ENCODE measurements at regions not wholly inside any gene's neighbourhood (a gene's known extent, or its start where the extent isn't known, plus 50 kb on each side); places are given as distances from the start of the nearest gene placed in this dataset.

GRCh38 chr17:63292421-63292820 lies 153.7 kb downstream of the CYB561 start:
- no peak overlapping the region for H3K4me2 ChIP-seq
- ChIA-PET CTCF (interaction anchor here (0.8 to 1.2 kb wide), 2 partner anchors 17 to 33 kb away, joined by 3 to 4 read pairs; no protein-coding TSS in a partner anchor), POLR2A (no interaction called here)
- H3K27ac ChIP-seq, result no peak overlapping the region
- H3K4me1 ChIP-seq, result peaks cover 12% of the 10 kb centered on the region
- peak; percentile 46 for FAIRE-seq
- DNase-seq (ENCODE audit: low read depth in 1 of 2, low spot score in 1 of 2), result no peak
- ATAC-seq, result no peak
- no peak overlapping the region for H3K4me3 ChIP-seq
- no peak for TF ChIP-seq CEBPB (IDR thresholded peaks at IDR 0.05)
- TF ChIP-seq POLR2A (IDR thresholded peaks at IDR 0.05; ENCODE audit: low read length), result no peak
- TF ChIP-seq, protein P1, sequence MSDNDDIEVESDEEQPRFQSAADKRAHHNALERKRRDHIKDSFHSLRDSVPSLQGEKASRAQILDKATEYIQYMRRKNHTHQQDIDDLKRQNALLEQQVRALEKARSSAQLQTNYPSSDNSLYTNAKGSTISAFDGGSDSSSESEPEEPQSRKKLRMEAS (IDR thresholded peaks at IDR 0.05), result no peak
- no peak for TF ChIP-seq HDAC2 (IDR thresholded peaks at IDR 0.05)
- no peak for TF ChIP-seq CHD4 (IDR thresholded peaks at IDR 0.05; ENCODE audit: borderline replicate concordance)
- no peak for TF ChIP-seq HOXA7 (CRISPR knock-in tag; IDR thresholded peaks at IDR 0.05)
- TF ChIP-seq CBX8 (IDR thresholded peaks at IDR 0.05), result no peak
- no peak for TF ChIP-seq MYC (IDR thresholded peaks at IDR 0.05; ENCODE audit: borderline replicate concordance, low read length)
- no peak for TF ChIP-seq JUN (IDR thresholded peaks at IDR 0.05)
- TF ChIP-seq NR3C1 (IDR thresholded peaks at IDR 0.05), result no peak
- TF ChIP-seq RCOR1 (IDR thresholded peaks at IDR 0.05; ENCODE audit: low read depth, low read length), result no peak
- no peak for TF ChIP-seq FOSB (CRISPR knock-in tag; IDR thresholded peaks at IDR 0.05)
- no peak for TF ChIP-seq SMC3 (IDR thresholded peaks at IDR 0.05)
- TF ChIP-seq NPAS2 (CRISPR knock-in tag; IDR thresholded peaks at IDR 0.05; ENCODE audit: borderline replicate concordance), result no peak
- TF ChIP-seq ZNF302 (CRISPR knock-in tag; IDR thresholded peaks at IDR 0.05), result no peak
- TF ChIP-seq CHD2 (IDR thresholded peaks at IDR 0.05; ENCODE audit: low read length, partially characterized antibody), result no peak
- TF ChIP-seq, protein P2, sequence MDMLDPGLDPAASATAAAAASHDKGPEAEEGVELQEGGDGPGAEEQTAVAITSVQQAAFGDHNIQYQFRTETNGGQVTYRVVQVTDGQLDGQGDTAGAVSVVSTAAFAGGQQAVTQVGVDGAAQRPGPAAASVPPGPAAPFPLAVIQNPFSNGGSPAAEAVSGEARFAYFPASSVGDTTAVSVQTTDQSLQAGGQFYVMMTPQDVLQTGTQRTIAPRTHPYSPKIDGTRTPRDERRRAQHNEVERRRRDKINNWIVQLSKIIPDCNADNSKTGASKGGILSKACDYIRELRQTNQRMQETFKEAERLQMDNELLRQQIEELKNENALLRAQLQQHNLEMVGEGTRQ (IDR thresholded peaks at IDR 0.05), result no peak
- H3K9me3 ChIP-seq, result peaks cover 14% of the 10 kb centered on the region

DNA sequence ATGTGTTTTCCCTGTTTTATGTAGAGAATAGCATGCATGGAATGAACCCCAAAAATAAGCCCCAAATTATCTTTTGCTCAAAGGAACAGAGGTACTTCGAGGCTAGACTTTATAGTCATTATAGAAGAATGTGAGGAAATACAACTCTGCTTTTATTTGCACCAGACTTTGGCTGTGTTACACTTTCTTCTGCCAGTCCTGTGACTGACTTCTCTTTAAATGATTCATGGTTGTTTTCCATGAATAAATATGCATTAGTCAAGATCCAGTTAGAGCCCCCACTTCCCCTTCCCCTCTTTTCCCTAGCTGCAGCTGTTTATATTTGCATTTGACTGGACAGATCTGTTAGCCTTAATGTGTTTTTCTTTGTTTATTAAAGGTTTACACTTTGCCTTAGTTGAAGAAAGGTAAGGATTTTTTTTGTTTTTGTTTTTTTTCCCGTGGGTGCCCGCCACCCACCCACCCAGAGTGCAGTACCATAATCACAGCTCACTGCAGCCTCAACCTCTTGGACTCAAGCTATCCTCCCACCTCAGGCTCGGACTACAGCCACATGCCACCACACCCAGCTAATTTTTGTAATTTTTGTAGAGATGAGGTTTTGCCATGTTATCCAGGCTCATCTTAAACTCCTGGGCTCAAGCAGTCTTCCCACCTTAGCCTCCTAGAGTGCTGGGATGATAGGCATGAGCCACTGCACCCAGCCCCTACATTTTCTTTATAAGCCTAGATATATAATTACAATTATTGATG lies 152.6 kb downstream of the CYB561 start:
- no peak overlapping the region for H3K4me3 ChIP-seq
- ATAC-seq (peak in 1 of 2 experiments; percentile 64; a peak in 3 of 6 replicates), FAIRE-seq (no peak), DNase-seq (ENCODE audit: low read depth in 1 of 2, low spot score in 1 of 2) (no peak)
- ChIA-PET CTCF (interaction anchor here (0.6 to 1.2 kb wide), 3 partner anchors 23 to 118 kb away, joined by 3 to 4 read pairs (median 4); no protein-coding TSS in a partner anchor), POLR2A (interaction anchor here (0.5 kb wide), 1 partner anchor 9 kb away, joined by 4 read pairs; no protein-coding TSS in a partner anchor)
- peaks cover 12% of the 10 kb centered on the region for H3K4me1 ChIP-seq
- 63% methylated on average over 4 of the region's 4 CpGs for WGBS (ENCODE audit: missing lambda C conversion rate)
- peaks cover 12% of the 10 kb centered on the region for H3K9me3 ChIP-seq
- no peak for TF ChIP-seq RNF2 (IDR thresholded peaks at IDR 0.05; ENCODE audit: borderline replicate concordance, low read depth)
- TF ChIP-seq CBX2 (IDR thresholded peaks at IDR 0.05; ENCODE audit: borderline replicate concordance, low read depth), result no peak
- TF ChIP-seq E2F6 (IDR thresholded peaks at IDR 0.05; ENCODE audit: borderline replicate concordance, low read depth), result no peak
- no peak for TF ChIP-seq RAD21 (conservative IDR thresholded peaks at IDR 0.05 in 1 of 2, IDR thresholded peaks at IDR 0.05 in 1 of 2)
- TF ChIP-seq NFE2L2 (conservative IDR thresholded peaks at IDR 0.05; ENCODE audit: low read length), result no peak
- TF ChIP-seq, protein P1 (IDR thresholded peaks at IDR 0.05), result no peak
- TF ChIP-seq EHMT2 (IDR thresholded peaks at IDR 0.05; ENCODE audit: low read depth), result no peak
- no peak for TF ChIP-seq HMGXB4 (CRISPR knock-in tag; IDR thresholded peaks at IDR 0.05; ENCODE audit: borderline replicate concordance)
- H3K27ac ChIP-seq, result 0 out of 6 replicates have a peak overlapping the region, but pooled peaks of 1 of the 2 experiments have one; percentile 7
- peak overlapping the region; percentile 18 for H3K4me2 ChIP-seq

Measured in A549 (cell line).